Smooth muscle cell (in vitro differentiated cells): ENCODE measurements at regions not wholly inside any gene's neighbourhood (a gene's known extent, or its start where the extent isn't known, plus 50 kb on each side); places are given as distances from the start of the nearest gene placed in this dataset.

Experiments used
- DNase-seq: peaks from one replicate; lab custom pipeline; 2025; ENCODE audit not compliant: unreplicated experiment; lab: John Stamatoyannopoulos, UW
- H2AFZ ChIP-seq: fragments of 200-600 bp; sonication (generic); 2 replicates; pipeline ENCODE4 v1.6.0; 2016; ENCODE audit warnings: antibody characterized with exemption, low read depth, mild to moderate bottlenecking
- H3F3A ChIP-seq: fragments of 200-600 bp; sonication (generic); 2 replicates; pipeline ENCODE4 v1.6.0; 2017; ENCODE audit warnings: antibody characterized with exemption, low read depth
- H3K27ac ChIP-seq: fragments of 200-600 bp; sonication (generic); 2 replicates; pipeline ENCODE4 v1.5.1; 2016; ENCODE audit warnings: low read depth, mild to moderate bottlenecking
- H3K27me3 ChIP-seq: fragments of 200-600 bp; sonication (generic); 2 replicates; pipeline ENCODE4 v1.6.1; 2016; ENCODE audit warnings: low read depth, mild to moderate bottlenecking
- H3K36me3 ChIP-seq: fragments of 200-600 bp; sonication (generic); 2 replicates; pipeline ENCODE4 v1.5.1; 2016; ENCODE audit warnings: low read depth
- H3K4me1 ChIP-seq: fragments of 200-600 bp; sonication (generic); 2 replicates; pipeline ENCODE4 v1.5.1; 2016; ENCODE audit warnings: low read depth
- H3K4me2 ChIP-seq: fragments of 200-600 bp; sonication (generic); 2 replicates; pipeline ENCODE4 v1.6.0; 2016; ENCODE audit warnings: mild to moderate bottlenecking
- H3K4me3 ChIP-seq: fragments of 200-600 bp; sonication (generic); 2 replicates; pipeline ENCODE4 v1.5.1; 2016; ENCODE audit warnings: mild to moderate bottlenecking
- H3K79me2 ChIP-seq: fragments of 200-600 bp; sonication (generic); 2 replicates; pipeline ENCODE4 v1.6.0; 2016; ENCODE audit warnings: low read depth, mild to moderate bottlenecking
- H3K9ac ChIP-seq: fragments of 200-600 bp; sonication (generic); 2 replicates; pipeline ENCODE4 v1.6.0; 2016; ENCODE audit warnings: low read depth
- H3K9me3 ChIP-seq: fragments of 200-600 bp; sonication (generic); replicated peaks from 2 replicates; pipeline ENCODE4 v1.5.1; 2016; ENCODE audit warnings: low read depth
- H4K20me1 ChIP-seq: fragments of 200-600 bp; sonication (generic); 2 replicates; pipeline ENCODE4 v1.6.0; 2016; ENCODE audit warnings: low read depth
- WGBS: methylation state at CpG from one replicate; pipeline ENCODE4 v1.1.7; 2016; ENCODE audit warnings: low lambda C conversion rate; 5-methylcytosine and 5-hydroxymethylcytosine counted together
- TF ChIP-seq, protein P1 (sequence below): fragments of 200-600 bp; sonication (generic); IDR thresholded peaks from 2 replicates; pipeline ENCODE4 v1.5.1; 2017; ENCODE audit warnings: borderline replicate concordance, mild to moderate bottlenecking, antibody characterized with exemption; ENCODE audit not compliant: insufficient read depth, poor library complexity, severe bottlenecking

DNA sequence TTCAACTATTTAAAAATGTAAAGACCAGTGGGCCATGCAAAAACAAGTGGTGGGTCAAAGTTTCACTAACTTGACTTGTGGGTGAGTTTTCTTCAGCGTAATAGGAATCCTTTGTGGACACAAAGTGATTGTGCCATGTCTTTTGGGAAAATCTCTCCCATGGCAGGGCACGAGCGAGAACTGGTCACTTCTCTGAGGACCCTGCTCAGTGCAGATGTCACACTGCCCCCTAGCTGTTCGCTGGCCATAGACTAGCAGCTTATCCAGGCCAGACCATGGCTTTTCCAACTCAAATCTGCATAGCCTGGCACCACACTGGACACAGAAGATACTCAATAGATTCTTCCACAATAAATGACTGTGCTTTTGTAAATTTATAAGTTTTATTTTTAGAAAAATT is 306.0 kb upstream of the CCL2 start:
- Histone ChIP-seq H3K4me3 (no peak overlapping the region), H3F3A (no peaks in the 10 kb centered on the region), H3K36me3 (no peaks in the 10 kb centered on the region), H3K4me1 (no peaks in the 10 kb centered on the region), H4K20me1 (no peaks in the 10 kb centered on the region), H3K4me2 (no peak overlapping the region), H3K27me3 (no peaks in the 10 kb centered on the region), H3K9me3 (no peaks in the 10 kb centered on the region), H3K27ac (no peak overlapping the region), H3K79me2 (no peaks in the 10 kb centered on the region), H3K9ac (no peak overlapping the region), H2AFZ (no peak overlapping the region)
- DNase-seq = no peak
- TF ChIP-seq, protein P1, sequence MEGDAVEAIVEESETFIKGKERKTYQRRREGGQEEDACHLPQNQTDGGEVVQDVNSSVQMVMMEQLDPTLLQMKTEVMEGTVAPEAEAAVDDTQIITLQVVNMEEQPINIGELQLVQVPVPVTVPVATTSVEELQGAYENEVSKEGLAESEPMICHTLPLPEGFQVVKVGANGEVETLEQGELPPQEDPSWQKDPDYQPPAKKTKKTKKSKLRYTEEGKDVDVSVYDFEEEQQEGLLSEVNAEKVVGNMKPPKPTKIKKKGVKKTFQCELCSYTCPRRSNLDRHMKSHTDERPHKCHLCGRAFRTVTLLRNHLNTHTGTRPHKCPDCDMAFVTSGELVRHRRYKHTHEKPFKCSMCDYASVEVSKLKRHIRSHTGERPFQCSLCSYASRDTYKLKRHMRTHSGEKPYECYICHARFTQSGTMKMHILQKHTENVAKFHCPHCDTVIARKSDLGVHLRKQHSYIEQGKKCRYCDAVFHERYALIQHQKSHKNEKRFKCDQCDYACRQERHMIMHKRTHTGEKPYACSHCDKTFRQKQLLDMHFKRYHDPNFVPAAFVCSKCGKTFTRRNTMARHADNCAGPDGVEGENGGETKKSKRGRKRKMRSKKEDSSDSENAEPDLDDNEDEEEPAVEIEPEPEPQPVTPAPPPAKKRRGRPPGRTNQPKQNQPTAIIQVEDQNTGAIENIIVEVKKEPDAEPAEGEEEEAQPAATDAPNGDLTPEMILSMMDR = peak; percentile 9
- 39% methylated on average over 4 of the region's 4 CpGs for WGBS

DNA sequence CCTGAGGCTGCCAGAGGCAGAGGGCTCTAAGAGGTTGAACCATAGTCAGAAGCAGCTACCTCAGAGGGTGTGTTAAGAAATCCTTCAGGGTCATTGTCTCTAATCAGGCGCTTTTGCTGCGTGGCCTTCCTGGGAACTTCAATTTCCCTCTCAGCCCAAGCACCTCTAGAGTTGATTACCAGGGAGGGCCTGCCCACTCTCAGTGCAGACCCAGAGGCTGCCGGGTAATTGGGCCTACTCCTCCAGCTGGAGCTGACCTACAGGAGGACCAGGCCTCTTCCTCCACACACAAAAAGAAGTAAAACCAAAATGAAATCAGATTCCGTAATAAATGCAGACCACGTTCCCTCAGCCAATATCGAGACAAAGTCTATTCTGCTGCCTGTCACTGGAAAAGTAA is 305.0 kb upstream of the CCL2 start:
- no peaks in the 10 kb centered on the region for H3K9me3 ChIP-seq

DNA sequence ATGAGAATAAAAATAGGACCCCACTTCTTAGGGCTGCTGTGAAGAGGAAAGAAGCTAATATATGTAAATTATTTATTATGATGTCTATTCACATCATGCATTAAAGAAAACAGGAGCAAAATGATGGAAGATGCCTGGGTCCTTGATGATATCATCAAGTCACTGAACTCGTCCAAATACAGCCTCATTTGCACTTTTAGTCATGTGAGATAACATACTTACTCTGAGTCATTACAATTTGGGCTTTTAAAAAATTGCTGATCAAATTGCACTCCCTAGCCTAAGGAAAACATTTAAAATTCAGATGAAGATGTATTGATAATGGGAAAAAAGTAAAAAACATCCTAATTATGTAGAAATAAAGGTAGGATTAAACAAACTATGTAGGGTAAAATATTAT is 302.7 kb upstream of the CCL2 start:
- no peak overlapping the region for H2AFZ ChIP-seq
- TF ChIP-seq, protein P1 = no peak
- no peaks in the 10 kb centered on the region for H3K79me2 ChIP-seq
- H3F3A ChIP-seq = no peaks in the 10 kb centered on the region
- H3K36me3 ChIP-seq = no peaks in the 10 kb centered on the region
- WGBS = 48% methylated on average over 1 of the region's 1 CpG
- H3K27me3 ChIP-seq = no peaks in the 10 kb centered on the region
- no peaks in the 10 kb centered on the region for H3K4me1 ChIP-seq
- H3K9ac ChIP-seq = no peak overlapping the region
- H3K4me2 ChIP-seq = no peak overlapping the region
- H3K27ac ChIP-seq = no peak overlapping the region
- H3K9me3 ChIP-seq = no peaks in the 10 kb centered on the region
- no peak for DNase-seq
- H4K20me1 ChIP-seq = no peaks in the 10 kb centered on the region
- no peak overlapping the region for H3K4me3 ChIP-seq

More for the DNA sequence above, 305.0 kb upstream of the CCL2 start:
- Histone ChIP-seq H3K79me2 (no peaks in the 10 kb centered on the region), H3F3A (no peaks in the 10 kb centered on the region), H2AFZ (no peak overlapping the region), H3K4me2 (no peak overlapping the region), H3K36me3 (no peaks in the 10 kb centered on the region), H4K20me1 (no peaks in the 10 kb centered on the region), H3K27me3 (no peaks in the 10 kb centered on the region), H3K27ac (no peak overlapping the region), H3K9ac (no peak overlapping the region), H3K4me1 (no peaks in the 10 kb centered on the region), H3K4me3 (no peak overlapping the region)
- TF ChIP-seq, protein P1 = no peak
- DNase-seq = no peak
- 90% methylated on average over 6 of the region's 6 CpGs for WGBS

- no peak overlapping the region for H3K9ac ChIP-seq
- H3K79me2 ChIP-seq = no peaks in the 10 kb centered on the region
- TF ChIP-seq, protein P1 = no peak
- H3K4me2 ChIP-seq = no peak overlapping the region
- no peaks in the 10 kb centered on the region for H3F3A ChIP-seq
- H2AFZ ChIP-seq = no peak overlapping the region
- no peak overlapping the region for H3K27ac ChIP-seq
- no peaks in the 10 kb centered on the region for H3K36me3 ChIP-seq
- no peaks in the 10 kb centered on the region for H3K4me1 ChIP-seq
- H3K4me3 ChIP-seq = no peak overlapping the region
- H3K9me3 ChIP-seq = no peaks in the 10 kb centered on the region
- DNase-seq = no peak
- no peaks in the 10 kb centered on the region for H3K27me3 ChIP-seq
- WGBS = 84% methylated on average over 3 of the region's 3 CpGs
- no peaks in the 10 kb centered on the region for H4K20me1 ChIP-seq
Measured at GRCh38 chr17:33954597-33954996, 300.5 kb upstream of the CCL2 start.
